Upper lobe of right lung (tissue), 1 donor: ENCODE measurements at regions not wholly inside any gene's neighbourhood (a gene's known extent, or its start where the extent isn't known, plus 50 kb on each side); places are given as distances from the start of the nearest gene placed in this dataset.
"Not testable (repeated sequence)": the region's sequence is repeated elsewhere in the genome, so short reads cannot be mapped to it uniquely, and the experiment has no call there.

Experiments
- ATAC-seq: fragments of 200-7000 bp; cut with Tn5 transposase; one replicate; pipeline ENCODE4 v1.9.1; 2020; ENCODE audit warnings: mild to moderate bottlenecking, moderate library complexity
- DNase-seq: peaks from one replicate; pipeline ENCODE4 v3.0.0-alpha.2; 2020
- H3K27ac ChIP-seq: fragments of 200-600 bp; one replicate; pipeline ENCODE4 v1.8.0; 2022
- H3K27me3 ChIP-seq: fragments of 200-600 bp; one replicate; pipeline ENCODE4 v1.8.0; 2022; ENCODE audit warnings: mild to moderate bottlenecking
- H3K36me3 ChIP-seq: fragments of 200-600 bp; one replicate; pipeline ENCODE4 v1.8.0; 2022
- H3K4me1 ChIP-seq: fragments of 200-600 bp; one replicate; pipeline ENCODE4 v1.8.0; 2022
- H3K4me3 ChIP-seq: fragments of 200-600 bp; one replicate; pipeline ENCODE4 v1.8.0; 2022; ENCODE audit warnings: mild to moderate bottlenecking
- H3K9me3 ChIP-seq: fragments of 200-600 bp; one replicate; pipeline ENCODE4 v1.8.0; 2022
- CTCF ChIP-seq: fragments of 200-600 bp; IDR thresholded peaks from one replicate; pipeline ENCODE4 v1.8.0; 2022; ENCODE audit warnings: antibody characterized with exemption
- intact Hi-C: fragments of 100-400 bp; cut with DNase I; formaldehyde crosslinking; loops from one replicate; pipeline ENCODE4 v1.11.0; 2022
- donor health status: DM: no; HTN: yes; CAD: no; lungs with severe emphysema.

GRCh38 chr12:9361879-9362326 lies 153.7 kb upstream of the PZP start:
- TF ChIP-seq CTCF: no peak
- Histone ChIP-seq H3K27ac (no peak overlapping the region), H3K9me3 (no peaks in the 10 kb centered on the region), H3K27me3 (no peaks in the 10 kb centered on the region), H3K4me1 (no peaks in the 10 kb centered on the region), H3K36me3 (no peaks in the 10 kb centered on the region), H3K4me3 (no peak overlapping the region)
- intact Hi-C loops: no loop called here
- ATAC-seq: no peak
- DNase-seq: no peak

- H3K4me1 ChIP-seq, H3K27ac ChIP-seq, H3K36me3 ChIP-seq, H3K9me3 ChIP-seq, ATAC-seq, H3K27me3 ChIP-seq, intact Hi-C loops, DNase-seq, H3K4me3 ChIP-seq: not testable (repeated sequence)
These were observed 146.0 kb upstream of the PZP start for GRCh38 chr12:9354009-9354754.

- H3K9me3 ChIP-seq: peaks cover 9% of the 10 kb centered on the region
- DNase-seq (no peak), ATAC-seq (no peak)
- no peaks in the 10 kb centered on the region for H3K27me3 ChIP-seq
- no peak overlapping the region for H3K27ac ChIP-seq
- intact Hi-C loops: no loop called here
- no peak overlapping the region for H3K4me3 ChIP-seq
- no peaks in the 10 kb centered on the region for H3K36me3 ChIP-seq
- no peaks in the 10 kb centered on the region for H3K4me1 ChIP-seq
- no peak for TF ChIP-seq CTCF
These were observed 142.9 kb upstream of the PZP start for GRCh38 chr12:9351136-9351535.

- intact Hi-C loops: no loop called here
- Histone ChIP-seq H3K4me3 (no peak overlapping the region), H3K36me3 (no peaks in the 10 kb centered on the region), H3K9me3 (peaks cover 9% of the 10 kb centered on the region), H3K27ac (no peak overlapping the region), H3K4me1 (no peaks in the 10 kb centered on the region), H3K27me3 (no peaks in the 10 kb centered on the region)
- DNase-seq (no peak), ATAC-seq (no peak)
- no peak for TF ChIP-seq CTCF
These were observed 142.0 kb upstream of the PZP start for GRCh38 chr12:9349888-9350885.

GRCh38 chr12:9348906-9349518 lies 140.8 kb upstream of the PZP start:
- DNase-seq: no peak
- no peak overlapping the region for H3K27ac ChIP-seq

More at GRCh38 chr12:9348906-9349518, 140.8 kb upstream of the PZP start:
- no peak for TF ChIP-seq CTCF
- no peaks in the 10 kb centered on the region for H3K4me1 ChIP-seq
- H3K27me3 ChIP-seq: no peaks in the 10 kb centered on the region
- intact Hi-C loops: no loop called here
- no peak for ATAC-seq
- H3K4me3 ChIP-seq: no peak overlapping the region
- H3K9me3 ChIP-seq: peaks cover 7% of the 10 kb centered on the region
- no peaks in the 10 kb centered on the region for H3K36me3 ChIP-seq
